DMS153 (cell line): ENCODE measurements at regions not wholly inside any gene's neighbourhood (a gene's known extent, or its start where the extent isn't known, plus 50 kb on each side); places are given as distances from the start of the nearest gene placed in this dataset.

Experiments
- DNase-seq: peaks from one replicate; lab custom pipeline; 2025; lab: John Stamatoyannopoulos, UW

GRCh38 chr14:95466506-95466905 lies 49.9 kb downstream of the SYNE3 start:
- DNase-seq = no peak

GRCh38 chr14:95465936-95466335 lies 50.5 kb downstream of the SYNE3 start:
- DNase-seq = no peak

GRCh38 chr14:95465358-95465757 lies 51.1 kb downstream of the SYNE3 start:
- no peak for DNase-seq

GRCh38 chr14:95464514-95464913 lies 51.9 kb downstream of the SYNE3 start:
- DNase-seq = no peak

- DNase-seq = no peak
Measured at GRCh38 chr14:95464103-95464502, 52.3 kb downstream of the SYNE3 start.

GRCh38 chr14:95463171-95463901 lies 53.1 kb downstream of the SYNE3 start:
- DNase-seq = peak; percentile 95

- no peak for DNase-seq
Measured at GRCh38 chr14:95462491-95462890, 54.0 kb downstream of the SYNE3 start.

GRCh38 chr14:95460647-95461478 lies 55.6 kb downstream of the SYNE3 start:
- DNase-seq = peak; percentile 70

- no peak for DNase-seq
Measured at GRCh38 chr14:95458906-95459305, 57.5 kb downstream of the SYNE3 start.

GRCh38 chr14:95458459-95458858 lies 58.0 kb downstream of the SYNE3 start:
- DNase-seq = no peak

GRCh38 chr14:95456281-95456680 lies 60.2 kb downstream of the SYNE3 start:
- no peak for DNase-seq

- no peak for DNase-seq
Measured at GRCh38 chr14:95455246-95455645, 61.2 kb downstream of the SYNE3 start.

- DNase-seq = no peak
Measured at GRCh38 chr14:95453713-95453980, 62.8 kb downstream of the SYNE3 start.

- peak; percentile 61 for DNase-seq
Measured at GRCh38 chr14:95452893-95453712, 63.3 kb downstream of the SYNE3 start.

GRCh38 chr14:95452176-95452892 lies 64.1 kb downstream of the SYNE3 start:
- DNase-seq = peak; percentile 61

- no peak for DNase-seq
Measured at GRCh38 chr14:95449131-95449530, 67.3 kb downstream of the SYNE3 start.

- DNase-seq = no peak
Measured at GRCh38 chr14:95446470-95446869, 70.0 kb downstream of the SYNE3 start.

- DNase-seq = peak; percentile 18
Measured at GRCh38 chr14:95445676-95446075, 70.8 kb downstream of the SYNE3 start.

GRCh38 chr14:95445161-95445560 lies 71.3 kb downstream of the SYNE3 start:
- no peak for DNase-seq

GRCh38 chr14:95444132-95445129 lies 72.0 kb downstream of the SYNE3 start:
- DNase-seq = no peak

- peak; percentile 63 for DNase-seq
Measured at GRCh38 chr14:95442633-95443021, 73.8 kb downstream of the SYNE3 start.
